ENCODE measurements at regions not wholly inside any gene's neighbourhood (a gene's known extent, or its start where the extent isn't known, plus 50 kb on each side); places are given as distances from the start of the nearest gene placed in this dataset.

- DNase-seq (ENCODE audit: low read depth in 2 of 2), result no peak
These were observed 89.2 kb downstream of the KCNRG start for GRCh38 chr13:50104493-50104892.

- no peak for DNase-seq (ENCODE audit: low read depth in 2 of 2)
These were observed 91.3 kb downstream of the KCNRG start for GRCh38 chr13:50106559-50106958.

- no peak for DNase-seq (ENCODE audit: low read depth in 2 of 2)
These were observed 92.0 kb downstream of the KCNRG start for GRCh38 chr13:50107205-50107604.

GRCh38 chr13:50114961-50115360, 99.7 kb downstream of the KCNRG start:
- no peak for DNase-seq (ENCODE audit: low read depth in 2 of 2)

- DNase-seq (ENCODE audit: low read depth in 2 of 2), result no peak
These were observed 100.5 kb downstream of the KCNRG start for GRCh38 chr13:50115695-50116094.

GRCh38 chr13:50116430-50116973, 101.3 kb downstream of the KCNRG start:
- no peak for DNase-seq (ENCODE audit: low read depth in 2 of 2)

GRCh38 chr13:50119591-50119990, 104.3 kb downstream of the KCNRG start:
- no peak for DNase-seq (ENCODE audit: low read depth in 2 of 2)

GRCh38 chr13:50122455-50122854, 107.2 kb downstream of the KCNRG start:
- no peak for DNase-seq (ENCODE audit: low read depth in 2 of 2)

- DNase-seq (ENCODE audit: low read depth in 2 of 2), result no peak
These were observed 107.8 kb downstream of the KCNRG start for GRCh38 chr13:50123002-50123401.

- DNase-seq (ENCODE audit: low read depth in 2 of 2), result no peak
These were observed 108.2 kb downstream of the KCNRG start for GRCh38 chr13:50123515-50123861.

- peak in 1 of 2 donors; percentile 80 for DNase-seq (ENCODE audit: low read depth in 2 of 2)
These were observed 108.8 kb downstream of the KCNRG start for GRCh38 chr13:50123862-50124535.

GRCh38 chr13:50124536-50125303, 109.5 kb downstream of the KCNRG start:
- DNase-seq (ENCODE audit: low read depth in 2 of 2), result peak in 1 of 2 donors; percentile 86

- DNase-seq (ENCODE audit: low read depth in 2 of 2), result no peak
These were observed 110.0 kb downstream of the KCNRG start for GRCh38 chr13:50125304-50125553.

GRCh38 chr13:50125554-50126262, 110.5 kb downstream of the KCNRG start:
- peak; percentile 75 to 76 for DNase-seq (ENCODE audit: low read depth in 2 of 2)

GRCh38 chr13:50126263-50126992, 111.2 kb downstream of the KCNRG start:
- DNase-seq (ENCODE audit: low read depth in 2 of 2), result no peak

GRCh38 chr13:50126993-50127725, 111.9 kb downstream of the KCNRG start:
- peak in 1 of 2 donors; percentile 41 for DNase-seq (ENCODE audit: low read depth in 2 of 2)

- DNase-seq (ENCODE audit: low read depth in 2 of 2), result no peak
These were observed 112.6 kb downstream of the KCNRG start for GRCh38 chr13:50127726-50128291.

- no peak for DNase-seq (ENCODE audit: low read depth in 2 of 2)
These were observed 113.2 kb downstream of the KCNRG start for GRCh38 chr13:50128428-50128931.

GRCh38 chr13:50129081-50129705, 113.9 kb downstream of the KCNRG start:
- DNase-seq (ENCODE audit: low read depth in 2 of 2), result no peak

- no peak for DNase-seq (ENCODE audit: low read depth in 2 of 2)
These were observed 114.5 kb downstream of the KCNRG start for GRCh38 chr13:50129706-50130122.
